Activated CD8-positive, alpha-beta T cell treated with anti-CD3 and anti-CD28 coated beads for 36 hours (primary cell): ENCODE measurements at regions not wholly inside any gene's neighbourhood (a gene's known extent, or its start where the extent isn't known, plus 50 kb on each side); places are given as distances from the start of the nearest gene placed in this dataset.

Experiments used
- ATAC-seq: fragments of 200-7000 bp; cut with Tn5 transposase; one replicate; pipeline ENCODE4 v1.10.0; 2021; ENCODE audit warnings: mild to moderate bottlenecking, moderate library complexity
- CTCF ChIA-PET: fragments of 350-600 bp; sonication (Branson Sonifier 250); formaldehyde crosslinking; loops from one replicate; lab custom pipeline; 2021; ENCODE audit warnings: antibody characterized with exemption; lab: Charles Lee
- POLR2A ChIA-PET: fragments of 350-600 bp; sonication (Branson Sonifier 250); formaldehyde crosslinking; loops from one replicate; lab custom pipeline; 2021; ENCODE audit warnings: antibody characterized with exemption; lab: Charles Lee
- DNase-seq: peaks from one replicate; pipeline ENCODE4 v3.0.0-alpha.2; 2020
- H3K27ac Mint-ChIP-seq: one replicate; pipeline ENCODE4 v1.8.0; 2021; ENCODE audit warnings: mild to moderate bottlenecking, mixed read lengths
- H3K27me3 Mint-ChIP-seq: one replicate; pipeline ENCODE4 v1.8.0; 2021; ENCODE audit warnings: mixed read lengths
- H3K36me3 Mint-ChIP-seq: one replicate; pipeline ENCODE4 v1.8.0; 2021; ENCODE audit warnings: low read depth, mixed read lengths
- H3K4me1 Mint-ChIP-seq: one replicate; pipeline ENCODE4 v1.8.0; 2021; ENCODE audit warnings: low read depth, mixed read lengths
- H3K4me3 Mint-ChIP-seq: one replicate; pipeline ENCODE4 v1.8.0; 2021; ENCODE audit warnings: mild to moderate bottlenecking, moderate library complexity, mixed read lengths
- H3K9me3 Mint-ChIP-seq: one replicate; pipeline ENCODE4 v1.8.0; 2021; ENCODE audit warnings: mixed read lengths
- intact Hi-C: fragments of 100-400 bp; cut with micrococcal nuclease; formaldehyde crosslinking; loops from one replicate; pipeline ENCODE4 v1.10.0; 2022
- TF ChIP-seq, protein P1 (sequence below): fragments of 200-600 bp; IDR thresholded peaks from one replicate; pipeline ENCODE4 v1.8.0; 2022; ENCODE audit warnings: antibody characterized with exemption, mild to moderate bottlenecking

DNA sequence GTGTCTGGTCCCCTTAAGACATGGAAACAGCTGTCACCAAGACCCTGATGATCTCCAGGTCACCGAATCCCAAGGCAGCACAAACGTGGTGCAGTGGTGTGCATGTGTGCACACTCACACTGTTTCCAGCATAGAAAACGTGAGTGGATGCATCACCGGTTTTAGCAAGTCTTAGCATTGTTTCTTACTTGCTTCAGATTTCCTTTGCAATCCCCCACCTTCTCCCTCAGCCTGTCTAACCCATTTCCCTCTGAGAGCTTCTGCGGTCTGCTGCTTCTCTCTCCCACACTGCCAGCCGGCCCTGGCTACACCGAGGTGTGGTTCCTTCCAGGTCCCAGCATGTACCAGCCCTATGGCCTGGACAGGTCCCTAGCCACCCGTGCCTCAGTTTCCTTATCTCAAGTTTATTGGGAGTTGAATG lies 343.4 kb upstream of the HS6ST1 start:
- H3K4me1 Mint-ChIP-seq, result no peaks in the 10 kb centered on the region
- intact Hi-C loops, result no loop called here
- H3K36me3 Mint-ChIP-seq, result no peaks in the 10 kb centered on the region
- H3K27ac Mint-ChIP-seq, result no peak overlapping the region
- no peak for DNase-seq
- TF ChIP-seq, protein P1, sequence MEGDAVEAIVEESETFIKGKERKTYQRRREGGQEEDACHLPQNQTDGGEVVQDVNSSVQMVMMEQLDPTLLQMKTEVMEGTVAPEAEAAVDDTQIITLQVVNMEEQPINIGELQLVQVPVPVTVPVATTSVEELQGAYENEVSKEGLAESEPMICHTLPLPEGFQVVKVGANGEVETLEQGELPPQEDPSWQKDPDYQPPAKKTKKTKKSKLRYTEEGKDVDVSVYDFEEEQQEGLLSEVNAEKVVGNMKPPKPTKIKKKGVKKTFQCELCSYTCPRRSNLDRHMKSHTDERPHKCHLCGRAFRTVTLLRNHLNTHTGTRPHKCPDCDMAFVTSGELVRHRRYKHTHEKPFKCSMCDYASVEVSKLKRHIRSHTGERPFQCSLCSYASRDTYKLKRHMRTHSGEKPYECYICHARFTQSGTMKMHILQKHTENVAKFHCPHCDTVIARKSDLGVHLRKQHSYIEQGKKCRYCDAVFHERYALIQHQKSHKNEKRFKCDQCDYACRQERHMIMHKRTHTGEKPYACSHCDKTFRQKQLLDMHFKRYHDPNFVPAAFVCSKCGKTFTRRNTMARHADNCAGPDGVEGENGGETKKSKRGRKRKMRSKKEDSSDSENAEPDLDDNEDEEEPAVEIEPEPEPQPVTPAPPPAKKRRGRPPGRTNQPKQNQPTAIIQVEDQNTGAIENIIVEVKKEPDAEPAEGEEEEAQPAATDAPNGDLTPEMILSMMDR, result no peak
- no peaks in the 10 kb centered on the region for H3K9me3 Mint-ChIP-seq
- no peak overlapping the region for H3K4me3 Mint-ChIP-seq
- ATAC-seq, result no peak
- H3K27me3 Mint-ChIP-seq, result peaks cover 13% of the 10 kb centered on the region
- POLR2A ChIA-PET, result no interaction called here
- CTCF ChIA-PET, result no interaction called here

DNA sequence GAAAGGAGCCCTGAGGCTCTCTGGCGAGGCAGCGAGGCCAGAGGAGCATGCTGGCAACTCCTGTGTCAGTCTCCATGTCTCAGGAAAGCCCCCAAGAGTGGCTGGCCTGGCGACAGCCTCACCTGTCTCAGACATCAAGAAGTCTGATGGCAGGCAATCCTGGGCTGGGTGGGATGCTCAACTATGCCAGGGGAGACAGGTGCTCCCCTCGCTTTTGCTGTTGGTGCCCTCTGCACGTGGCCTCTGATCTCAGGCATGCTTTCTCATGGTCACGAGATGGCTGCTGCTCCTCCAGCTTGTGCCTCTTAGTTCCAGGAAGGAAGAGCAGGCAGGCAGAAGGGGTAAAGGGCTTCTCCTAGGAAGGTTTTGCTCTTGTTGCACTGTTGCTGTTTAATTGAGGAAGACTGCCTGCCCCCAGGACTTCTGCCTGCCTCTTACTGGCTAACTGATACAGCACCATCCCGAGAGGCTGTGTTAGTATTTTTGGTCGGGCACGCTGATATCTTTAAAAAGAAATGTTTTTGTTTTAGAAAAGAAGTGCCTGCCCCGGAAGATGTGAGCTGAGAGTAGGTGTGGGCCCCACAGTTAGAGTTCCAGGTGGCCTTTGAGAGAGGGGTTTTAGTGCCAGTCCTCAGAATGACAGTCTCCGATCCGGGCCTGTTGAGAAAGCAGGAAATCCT lies 344.8 kb upstream of the HS6ST1 start:
- H3K4me1 Mint-ChIP-seq, result no peaks in the 10 kb centered on the region
- H3K9me3 Mint-ChIP-seq, result no peaks in the 10 kb centered on the region
- H3K27ac Mint-ChIP-seq, result no peak overlapping the region
- H3K4me3 Mint-ChIP-seq, result no peak overlapping the region
- ATAC-seq (no peak), DNase-seq (no peak)
- peaks cover 12% of the 10 kb centered on the region for H3K27me3 Mint-ChIP-seq
- intact Hi-C loops, result no loop called here
- TF ChIP-seq, protein P1, result no peak
- ChIA-PET POLR2A (no interaction called here), CTCF (no interaction called here)
- H3K36me3 Mint-ChIP-seq, result no peaks in the 10 kb centered on the region

DNA sequence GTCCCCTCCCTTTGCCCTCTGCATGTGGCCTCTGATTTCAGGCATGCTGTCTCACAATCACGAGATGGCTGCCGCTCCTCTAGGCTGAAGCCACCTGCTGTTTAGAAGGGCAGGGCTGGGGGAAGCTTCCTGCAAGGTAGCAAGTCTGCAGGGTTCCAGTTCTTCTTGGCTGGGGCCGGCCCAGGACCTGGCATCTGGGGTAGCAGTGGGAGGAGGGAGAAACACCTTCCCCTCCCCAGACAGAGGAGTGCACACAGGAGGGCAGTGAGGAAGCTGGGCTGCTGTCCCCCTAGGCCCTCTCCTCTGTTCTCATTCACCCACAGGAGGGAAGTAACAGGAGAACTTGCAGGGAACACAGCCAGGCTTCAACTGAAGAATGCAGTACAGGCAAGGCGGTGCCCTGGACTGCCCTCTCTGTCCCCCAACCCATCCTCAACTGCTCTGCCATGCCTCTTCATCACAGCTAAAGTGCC lies 345.9 kb upstream of the HS6ST1 start:
- TF ChIP-seq, protein P1, result no peak
- Mint-ChIP-seq H3K9me3 (no peaks in the 10 kb centered on the region), H3K36me3 (no peaks in the 10 kb centered on the region), H3K27me3 (peaks cover 13% of the 10 kb centered on the region), H3K27ac (no peak overlapping the region), H3K4me1 (no peaks in the 10 kb centered on the region), H3K4me3 (no peak overlapping the region)
- DNase-seq (no peak), ATAC-seq (no peak)
- intact Hi-C loops, result no loop called here
- ChIA-PET CTCF (no interaction called here), POLR2A (no interaction called here)

DNA sequence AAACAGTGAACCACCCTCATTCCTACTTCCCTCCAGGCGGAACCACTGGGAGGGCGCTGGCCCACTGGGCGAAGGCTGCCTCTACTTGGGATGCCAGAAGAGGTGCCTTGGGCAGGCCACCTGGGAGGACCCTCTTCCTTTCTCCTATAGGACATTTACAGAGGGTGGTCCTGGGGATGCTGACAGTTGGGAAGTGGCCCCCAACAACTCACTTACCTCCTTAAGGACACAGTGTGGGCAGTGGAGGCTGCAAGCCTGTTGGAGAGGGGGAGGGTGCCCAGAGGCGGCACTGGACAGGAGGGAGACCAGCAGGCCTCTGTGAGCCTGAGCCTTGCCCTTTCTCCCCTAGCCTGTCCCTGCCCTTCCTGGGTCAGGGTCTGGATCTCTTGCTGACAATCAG lies 346.4 kb upstream of the HS6ST1 start:
- ATAC-seq, result no peak
- Mint-ChIP-seq H3K4me3 (no peak overlapping the region), H3K27me3 (peaks cover 13% of the 10 kb centered on the region), H3K9me3 (no peaks in the 10 kb centered on the region), H3K4me1 (no peaks in the 10 kb centered on the region), H3K36me3 (no peaks in the 10 kb centered on the region), H3K27ac (no peak overlapping the region)
- no peak for DNase-seq
- TF ChIP-seq, protein P1, result no peak
- ChIA-PET CTCF (no interaction called here), POLR2A (no interaction called here)
- intact Hi-C loops, result no loop called here

DNA sequence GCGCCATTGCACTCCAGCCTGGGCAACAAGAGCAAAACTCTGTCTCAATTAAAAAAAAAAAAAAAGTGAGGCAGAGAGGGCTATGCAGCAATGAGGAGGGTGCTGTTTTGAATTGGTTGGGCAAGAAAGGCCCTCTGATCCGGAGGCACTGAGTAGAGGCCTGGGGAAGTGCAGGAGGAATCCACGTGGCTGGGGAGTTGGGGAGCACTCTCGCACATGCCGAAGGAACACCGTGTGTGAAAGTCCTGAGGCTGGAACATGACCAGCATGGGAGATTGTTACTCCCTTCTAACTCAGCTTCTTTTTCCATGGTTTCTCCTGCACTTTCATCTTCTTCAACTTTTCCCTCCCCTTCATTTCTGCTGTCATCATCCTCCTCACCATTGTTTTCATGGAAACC lies 347.9 kb upstream of the HS6ST1 start:
- intact Hi-C loops, result no loop called here
- CTCF ChIA-PET, result no interaction called here
- ATAC-seq (no peak), DNase-seq (no peak)
- TF ChIP-seq, protein P1, result no peak
- Mint-ChIP-seq H3K27ac (no peak overlapping the region), H3K4me1 (no peaks in the 10 kb centered on the region), H3K27me3 (peaks cover 12% of the 10 kb centered on the region), H3K36me3 (no peaks in the 10 kb centered on the region), H3K4me3 (no peak overlapping the region), H3K9me3 (no peaks in the 10 kb centered on the region)
- POLR2A ChIA-PET, result no interaction called here
